SH-SY5Y (cell line): ENCODE measurements at regions not wholly inside any gene's neighbourhood (a gene's known extent, or its start where the extent isn't known, plus 50 kb on each side); places are given as distances from the start of the nearest gene placed in this dataset.

ENCODE experiments used
- GATA2 ChIP-seq: IDR thresholded peaks from 2 replicates; pipeline ENCODE4 v1.6.1; 2011; ENCODE audit warnings: mild to moderate bottlenecking, low read depth, low read length
- GATA3 ChIP-seq: IDR thresholded peaks from 2 replicates; pipeline ENCODE4 v1.6.1; 2011; ENCODE audit warnings: low read depth, mild to moderate bottlenecking, low read length, moderate library complexity

GRCh38 chr6:12419631-12420272 lies 129.6 kb downstream of the EDN1 start:
- no peak for TF ChIP-seq GATA2
- no peak for TF ChIP-seq GATA3
